ENCODE measurements at regions not wholly inside any gene's neighbourhood (a gene's known extent, or its start where the extent isn't known, plus 50 kb on each side); places are given as distances from the start of the nearest gene placed in this dataset.

DNA sequence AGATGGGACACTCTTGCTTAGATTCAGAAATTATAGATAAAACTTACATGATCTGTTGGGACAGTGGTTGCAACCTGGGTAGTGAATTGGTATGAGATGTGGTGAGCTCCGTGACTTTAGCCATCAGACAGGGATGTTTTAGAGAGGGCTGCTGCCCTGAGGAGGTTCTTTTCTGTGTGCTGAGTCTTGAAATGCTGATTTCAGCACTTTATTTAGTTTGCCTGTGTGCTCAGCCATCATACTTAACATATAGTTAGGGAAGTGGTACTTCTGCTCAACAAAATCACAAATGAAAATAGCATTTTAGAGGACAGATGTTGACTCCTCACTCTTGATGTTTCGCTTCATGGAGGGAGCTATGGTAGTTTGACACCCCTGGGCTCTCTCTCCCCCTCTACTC lies 95.9 kb upstream of the CDH13 start (continued):
- TF ChIP-seq SIN3A (IDR thresholded peaks at IDR 0.05; ENCODE audit: borderline replicate concordance, low read depth, low read length) = no peak

DNA sequence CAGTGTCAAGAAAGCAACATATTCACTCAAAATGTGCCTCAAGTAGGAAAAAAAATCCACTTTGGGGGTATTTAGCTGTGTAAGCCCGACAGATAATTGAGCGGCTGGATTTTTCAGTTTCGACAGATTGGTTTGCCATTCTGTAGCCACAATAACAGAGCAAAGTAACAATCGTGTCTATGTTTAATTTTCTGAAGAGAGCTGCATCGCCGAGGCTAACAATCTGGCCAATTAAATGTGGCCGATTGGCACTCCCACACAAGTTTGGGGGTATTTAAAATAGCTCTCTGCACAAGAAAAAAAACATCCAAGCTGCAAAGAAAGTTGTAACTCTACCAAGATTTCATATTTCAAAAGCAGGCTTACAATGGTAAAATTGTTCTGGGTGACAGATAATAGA lies 99.7 kb upstream of the CDH13 start:
- no peaks in the 10 kb centered on the region for H3K9me2 ChIP-seq
- no peaks in the 10 kb centered on the region for H3F3A ChIP-seq (replicated peaks; ENCODE audit: insufficient read depth)
- no peak overlapping the region for H3K4me2 ChIP-seq
- TF ChIP-seq, protein P1, sequence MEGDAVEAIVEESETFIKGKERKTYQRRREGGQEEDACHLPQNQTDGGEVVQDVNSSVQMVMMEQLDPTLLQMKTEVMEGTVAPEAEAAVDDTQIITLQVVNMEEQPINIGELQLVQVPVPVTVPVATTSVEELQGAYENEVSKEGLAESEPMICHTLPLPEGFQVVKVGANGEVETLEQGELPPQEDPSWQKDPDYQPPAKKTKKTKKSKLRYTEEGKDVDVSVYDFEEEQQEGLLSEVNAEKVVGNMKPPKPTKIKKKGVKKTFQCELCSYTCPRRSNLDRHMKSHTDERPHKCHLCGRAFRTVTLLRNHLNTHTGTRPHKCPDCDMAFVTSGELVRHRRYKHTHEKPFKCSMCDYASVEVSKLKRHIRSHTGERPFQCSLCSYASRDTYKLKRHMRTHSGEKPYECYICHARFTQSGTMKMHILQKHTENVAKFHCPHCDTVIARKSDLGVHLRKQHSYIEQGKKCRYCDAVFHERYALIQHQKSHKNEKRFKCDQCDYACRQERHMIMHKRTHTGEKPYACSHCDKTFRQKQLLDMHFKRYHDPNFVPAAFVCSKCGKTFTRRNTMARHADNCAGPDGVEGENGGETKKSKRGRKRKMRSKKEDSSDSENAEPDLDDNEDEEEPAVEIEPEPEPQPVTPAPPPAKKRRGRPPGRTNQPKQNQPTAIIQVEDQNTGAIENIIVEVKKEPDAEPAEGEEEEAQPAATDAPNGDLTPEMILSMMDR (IDR thresholded peaks at IDR 0.05) = no peak
- TF ChIP-seq RAD21 (IDR thresholded peaks at IDR 0.05; ENCODE audit: low read length) (no peak), TEAD4 (IDR thresholded peaks at IDR 0.05; ENCODE audit: borderline replicate concordance, insufficient read depth) (no peak), ELF1 (IDR thresholded peaks at IDR 0.05) (no peak), RCOR1 (IDR thresholded peaks at IDR 0.05; ENCODE audit: low read length) (no peak), TAF1 (IDR thresholded peaks at IDR 0.05; ENCODE audit: borderline replicate concordance, low read depth, low read length) (no peak), GATA2 (CRISPR knock-in tag; IDR thresholded peaks at IDR 0.05) (no peak), YY1 (IDR thresholded peaks at IDR 0.05; ENCODE audit: low read depth) (no peak), RFX5 (IDR thresholded peaks at IDR 0.05; ENCODE audit: low read length) (no peak)
- TF ChIP-seq, protein P2, sequence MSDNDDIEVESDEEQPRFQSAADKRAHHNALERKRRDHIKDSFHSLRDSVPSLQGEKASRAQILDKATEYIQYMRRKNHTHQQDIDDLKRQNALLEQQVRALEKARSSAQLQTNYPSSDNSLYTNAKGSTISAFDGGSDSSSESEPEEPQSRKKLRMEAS (IDR thresholded peaks at IDR 0.05; ENCODE audit: low read depth) = no peak
- TF ChIP-seq, protein P3, sequence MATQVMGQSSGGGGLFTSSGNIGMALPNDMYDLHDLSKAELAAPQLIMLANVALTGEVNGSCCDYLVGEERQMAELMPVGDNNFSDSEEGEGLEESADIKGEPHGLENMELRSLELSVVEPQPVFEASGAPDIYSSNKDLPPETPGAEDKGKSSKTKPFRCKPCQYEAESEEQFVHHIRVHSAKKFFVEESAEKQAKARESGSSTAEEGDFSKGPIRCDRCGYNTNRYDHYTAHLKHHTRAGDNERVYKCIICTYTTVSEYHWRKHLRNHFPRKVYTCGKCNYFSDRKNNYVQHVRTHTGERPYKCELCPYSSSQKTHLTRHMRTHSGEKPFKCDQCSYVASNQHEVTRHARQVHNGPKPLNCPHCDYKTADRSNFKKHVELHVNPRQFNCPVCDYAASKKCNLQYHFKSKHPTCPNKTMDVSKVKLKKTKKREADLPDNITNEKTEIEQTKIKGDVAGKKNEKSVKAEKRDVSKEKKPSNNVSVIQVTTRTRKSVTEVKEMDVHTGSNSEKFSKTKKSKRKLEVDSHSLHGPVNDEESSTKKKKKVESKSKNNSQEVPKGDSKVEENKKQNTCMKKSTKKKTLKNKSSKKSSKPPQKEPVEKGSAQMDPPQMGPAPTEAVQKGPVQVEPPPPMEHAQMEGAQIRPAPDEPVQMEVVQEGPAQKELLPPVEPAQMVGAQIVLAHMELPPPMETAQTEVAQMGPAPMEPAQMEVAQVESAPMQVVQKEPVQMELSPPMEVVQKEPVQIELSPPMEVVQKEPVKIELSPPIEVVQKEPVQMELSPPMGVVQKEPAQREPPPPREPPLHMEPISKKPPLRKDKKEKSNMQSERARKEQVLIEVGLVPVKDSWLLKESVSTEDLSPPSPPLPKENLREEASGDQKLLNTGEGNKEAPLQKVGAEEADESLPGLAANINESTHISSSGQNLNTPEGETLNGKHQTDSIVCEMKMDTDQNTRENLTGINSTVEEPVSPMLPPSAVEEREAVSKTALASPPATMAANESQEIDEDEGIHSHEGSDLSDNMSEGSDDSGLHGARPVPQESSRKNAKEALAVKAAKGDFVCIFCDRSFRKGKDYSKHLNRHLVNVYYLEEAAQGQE (IDR thresholded peaks at IDR 0.05; ENCODE audit: low read depth, low read length) = no peak
- no peaks in the 10 kb centered on the region for H3K79me2 ChIP-seq (ENCODE audit: insufficient read depth)
- no peak overlapping the region for H3K9ac ChIP-seq
- ChIA-PET CTCF (no interaction called here), POLR2A (no interaction called here)
- H3K27me3 ChIP-seq (ENCODE audit: insufficient read depth) = no peaks in the 10 kb centered on the region
- no peaks in the 10 kb centered on the region for H3K4me1 ChIP-seq (ENCODE audit: control insufficient read depth in 1 of 2, insufficient read depth in 2 of 2, low read depth in 1 of 2, low read length in 1 of 2)
- no peak overlapping the region for H3K4me3 ChIP-seq (ENCODE audit: low read depth in 2 of 2, low read length in 1 of 2)
- no peak for DNase-seq
- H3K9me3 ChIP-seq = no peaks in the 10 kb centered on the region
- no peak overlapping the region for H2AFZ ChIP-seq (ENCODE audit: low read depth)
- no peaks in the 10 kb centered on the region for H3K36me3 ChIP-seq (replicated peaks in 1 of 2; ENCODE audit: control insufficient read depth in 1 of 2, insufficient read depth in 2 of 2, low read length in 1 of 2)
- H4K20me1 ChIP-seq (ENCODE audit: insufficient read depth) = no peaks in the 10 kb centered on the region
- no peak overlapping the region for H3K27ac ChIP-seq (ENCODE audit: low read depth in 2 of 2, low read length in 1 of 2)
- WGBS (ENCODE audit: low lambda C conversion rate) = 25% methylated on average over 7 of the region's 7 CpGs

Data from SK-N-SH (cell line).